Stomach (tissue), 4 donors: ENCODE measurements at regions not wholly inside any gene's neighbourhood (a gene's known extent, or its start where the extent isn't known, plus 50 kb on each side); places are given as distances from the start of the nearest gene placed in this dataset.

ENCODE experiments used
- CTCF ChIP-seq, 7 experiments: fragments of 450-650 bp in 4 of 7; fragments of 200-600 bp in 3 of 7; sonication (generic) in 3 of 7; IDR thresholded peaks; one replicate each; pipeline ENCODE4 v1.5.1; 2016 to 2019; ENCODE audit warnings: antibody characterized with exemption in 7 of 7, control low read depth in 2 of 7, mild to moderate bottlenecking in 1 of 7
- POLR2AphosphoS5 ChIP-seq, 3 donors: sonication (generic); formaldehyde crosslinking; IDR thresholded peaks; one replicate each; pipeline ENCODE4 v1.6.1; 2016; ENCODE audit warnings: antibody characterized with exemption in 3 of 3

GRCh38 chr5:144011388-144011787, 159.1 kb downstream of the YIPF5 start:
- TF ChIP-seq CTCF (IDR thresholded peaks at IDR 0.05) = no peak
- TF ChIP-seq POLR2AphosphoS5 (IDR thresholded peaks at IDR 0.05) = no peak
